SK-N-SH treated with all-trans-retinoic acid at 6 μM for 48 hours (cell line): ENCODE measurements at regions not wholly inside any gene's neighbourhood (a gene's known extent, or its start where the extent isn't known, plus 50 kb on each side); places are given as distances from the start of the nearest gene placed in this dataset.

Experiments used
- ARNTL ChIP-seq: fragments of 450-650 bp; formaldehyde crosslinking; IDR thresholded peaks from 2 replicates; pipeline ENCODE4 v1.5.0; 2020; ENCODE audit warnings: low read depth, mild to moderate bottlenecking, moderate library complexity, borderline replicate concordance
- BACH2 ChIP-seq: fragments of 250-450 bp; sonication (Bioruptor Pico); IDR thresholded peaks from 2 replicates; pipeline ENCODE4 v1.9.0; 2021; ENCODE audit warnings: mild to moderate bottlenecking, borderline replicate concordance
- ESRRG ChIP-seq: fragments of 250-450 bp; sonication (Bioruptor Pico); IDR thresholded peaks from 2 replicates; pipeline ENCODE4 v1.6.1; 2021; ENCODE audit warnings: mild to moderate bottlenecking
- GLIS3 ChIP-seq: fragments of 250-450 bp; sonication (Bioruptor Pico); IDR thresholded peaks from 2 replicates; pipeline ENCODE4 v1.5.0; 2020; ENCODE audit warnings: mild to moderate bottlenecking, moderate library complexity
- PATZ1 ChIP-seq: fragments of 250-450 bp; sonication (Bioruptor Pico); IDR thresholded peaks from 2 replicates; pipeline ENCODE4 v1.8.0; 2020; ENCODE audit warnings: mild to moderate bottlenecking, moderate library complexity, borderline replicate concordance
- PPARA ChIP-seq: fragments of 250-450 bp; sonication (Bioruptor Pico); IDR thresholded peaks from 2 replicates; pipeline ENCODE4 v1.5.0; 2020; ENCODE audit warnings: mild to moderate bottlenecking, borderline replicate concordance
- RARB ChIP-seq: fragments of 250-450 bp; sonication (Bioruptor Pico); IDR thresholded peaks from 2 replicates; pipeline ENCODE4 v1.8.0; 2021; ENCODE audit warnings: mild to moderate bottlenecking, moderate library complexity
- SNAI2 ChIP-seq: fragments of 250-450 bp; sonication (Bioruptor Pico); IDR thresholded peaks from 2 replicates; pipeline ENCODE4 v1.5.0; 2020; ENCODE audit warnings: mild to moderate bottlenecking, moderate library complexity
- TSHZ2 ChIP-seq: fragments of 250-450 bp; sonication (Bioruptor Pico); IDR thresholded peaks from 2 replicates; pipeline ENCODE4 v1.5.0; 2020; ENCODE audit warnings: mild to moderate bottlenecking, moderate library complexity
- ZC3H10 ChIP-seq: fragments of 250-450 bp; sonication (Bioruptor Pico); IDR thresholded peaks from 2 replicates; pipeline ENCODE4 v1.5.1; 2021; ENCODE audit warnings: mild to moderate bottlenecking, moderate library complexity
- ZFP3 ChIP-seq: fragments of 250-450 bp; sonication (Bioruptor Pico); IDR thresholded peaks from 2 replicates; pipeline ENCODE4 v1.5.0; 2020; ENCODE audit warnings: mild to moderate bottlenecking, moderate library complexity
- ZFP30 ChIP-seq: fragments of 450-650 bp; formaldehyde crosslinking; IDR thresholded peaks from 2 replicates; pipeline ENCODE4 v1.5.0; 2022; ENCODE audit warnings: mild to moderate bottlenecking, moderate library complexity
- ZNF565 ChIP-seq: fragments of 450-650 bp; formaldehyde crosslinking; conservative IDR thresholded peaks from 2 replicates; pipeline ENCODE4 v1.5.0; 2020; ENCODE audit warnings: low read depth, mild to moderate bottlenecking, moderate library complexity
- TF ChIP-seq, protein P1 (sequence below): fragments of 250-450 bp; sonication (Bioruptor Pico); IDR thresholded peaks from 2 replicates; pipeline ENCODE4 v1.5.1; 2020; ENCODE audit warnings: low read depth, mild to moderate bottlenecking, moderate library complexity

GRCh38 chr6:110547266-110547964, 71.0 kb upstream of the SLC22A16 start:
- no peak for TF ChIP-seq PPARA (CRISPR knock-in tag)
- TF ChIP-seq ARNTL (CRISPR knock-in tag), result no peak
- no peak for TF ChIP-seq ZFP3 (CRISPR knock-in tag)
- no peak for TF ChIP-seq SNAI2 (CRISPR knock-in tag)
- TF ChIP-seq ZC3H10, result no peak
- no peak for TF ChIP-seq GLIS3
- no peak for TF ChIP-seq ZNF565 (CRISPR knock-in tag)
- TF ChIP-seq BACH2 (CRISPR knock-in tag), result no peak
- no peak for TF ChIP-seq ZFP30 (CRISPR knock-in tag)
- TF ChIP-seq, protein P1, sequence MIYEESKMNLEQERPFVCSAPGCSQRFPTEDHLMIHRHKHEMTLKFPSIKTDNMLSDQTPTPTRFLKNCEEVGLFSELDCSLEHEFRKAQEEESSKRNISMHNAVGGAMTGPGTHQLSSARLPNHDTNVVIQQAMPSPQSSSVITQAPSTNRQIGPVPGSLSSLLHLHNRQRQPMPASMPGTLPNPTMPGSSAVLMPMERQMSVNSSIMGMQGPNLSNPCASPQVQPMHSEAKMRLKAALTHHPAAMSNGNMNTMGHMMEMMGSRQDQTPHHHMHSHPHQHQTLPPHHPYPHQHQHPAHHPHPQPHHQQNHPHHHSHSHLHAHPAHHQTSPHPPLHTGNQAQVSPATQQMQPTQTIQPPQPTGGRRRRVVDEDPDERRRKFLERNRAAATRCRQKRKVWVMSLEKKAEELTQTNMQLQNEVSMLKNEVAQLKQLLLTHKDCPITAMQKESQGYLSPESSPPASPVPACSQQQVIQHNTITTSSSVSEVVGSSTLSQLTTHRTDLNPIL (CRISPR knock-in tag), result no peak
- TF ChIP-seq PATZ1 (CRISPR knock-in tag), result no peak
- TF ChIP-seq TSHZ2 (CRISPR knock-in tag), result no peak
- TF ChIP-seq ESRRG (CRISPR knock-in tag), result no peak
- no peak for TF ChIP-seq RARB (CRISPR knock-in tag)
